ENCODE measurements at regions not wholly inside any gene's neighbourhood (a gene's known extent, or its start where the extent isn't known, plus 50 kb on each side); places are given as distances from the start of the nearest gene placed in this dataset.

GRCh38 chrX:20383477-20383876, 116.8 kb upstream of the RPS6KA3 start:
- 0% methylated on average over 1 of the region's 1 CpG; no CpG with 5 or more reads in 8 of the 10 experiments for WGBS, 10 experiments
- peak in 6 of 8 experiments; percentile 56 to 87 (median 81) for ATAC-seq (replicated peaks in 6 of 8)
- peaks cover 5 to 13% of the 10 kb centered on the region in 2 donors for H3K4me1 ChIP-seq (replicated peaks in 1 of 2)
- in situ Hi-C loops (cut with MboI; ENCODE audit: low pct_unique_long_range_greater_than_20kb in 2 of 9, low sequenced_read_pairs in 9 of 9, unreplicated experiment in 9 of 9): no loop called here
- H3K27ac ChIP-seq: no peak overlapping the region
- no peak overlapping the region for H3K4me3 ChIP-seq

GRCh38 chrX:20382518-20383297, 116.0 kb upstream of the RPS6KA3 start:
- ATAC-seq (replicated peaks in 6 of 8): peak in 7 of 8 experiments; percentile 36 to 94 (median 89)
- peak overlapping the region in 1 of 2 donors; percentile 50 for H3K27ac ChIP-seq
- 20 to 100% (median 57%) methylated on average over 1 to 3 of the region's 3 CpGs; no CpG with 5 or more reads in 4 of the 10 experiments for WGBS, 10 experiments
- H3K4me1 ChIP-seq (replicated peaks in 1 of 2): peaks cover 5 to 13% of the 10 kb centered on the region in 2 donors
- no peak overlapping the region for H3K4me3 ChIP-seq
- in situ Hi-C loops (cut with MboI; ENCODE audit: low pct_unique_long_range_greater_than_20kb in 2 of 9, low sequenced_read_pairs in 9 of 9, unreplicated experiment in 9 of 9): no loop called here

GRCh38 chrX:20382082-20382481, 115.4 kb upstream of the RPS6KA3 start:
- 17 to 100% (median 50%) methylated on average over 1 of the region's 1 CpG; no CpG with 5 or more reads in 7 of the 10 experiments for WGBS, 10 experiments
- H3K27ac ChIP-seq: no peak overlapping the region
- ATAC-seq (replicated peaks in 6 of 8): no peak
- in situ Hi-C loops (cut with MboI; ENCODE audit: low pct_unique_long_range_greater_than_20kb in 2 of 9, low sequenced_read_pairs in 9 of 9, unreplicated experiment in 9 of 9): no loop called here
- no peak overlapping the region for H3K4me3 ChIP-seq
- H3K4me1 ChIP-seq (replicated peaks in 1 of 2): peaks cover 5 to 13% of the 10 kb centered on the region in 2 donors

GRCh38 chrX:20378233-20378920, 111.7 kb upstream of the RPS6KA3 start:
- WGBS, 10 experiments: 0 to 80% (median 56%) methylated on average over 1 to 3 of the region's 3 CpGs; no CpG with 5 or more reads in 3 of the 10 experiments
- peaks cover 5 to 13% of the 10 kb centered on the region in 2 donors for H3K4me1 ChIP-seq (replicated peaks in 1 of 2)
- in situ Hi-C loops (cut with MboI; ENCODE audit: low pct_unique_long_range_greater_than_20kb in 2 of 9, low sequenced_read_pairs in 9 of 9, unreplicated experiment in 9 of 9): no loop called here
- no peak overlapping the region for H3K4me3 ChIP-seq
- no peak overlapping the region for H3K27ac ChIP-seq
- no peak for ATAC-seq (replicated peaks in 6 of 8)

GRCh38 chrX:20374900-20375438, 108.3 kb upstream of the RPS6KA3 start:
- Histone ChIP-seq H3K4me3 (no peak overlapping the region), H3K4me1 (replicated peaks in 1 of 2) (no peaks in the 10 kb centered on the region), H3K27ac (no peak overlapping the region)
- ATAC-seq (replicated peaks in 6 of 8): no peak
- WGBS, 10 experiments: 32 to 78% (median 66%) methylated on average over 1 to 4 of the region's 4 CpGs; no CpG with 5 or more reads in 6 of the 10 experiments
- in situ Hi-C loops (cut with MboI; ENCODE audit: low pct_unique_long_range_greater_than_20kb in 2 of 9, low sequenced_read_pairs in 9 of 9, unreplicated experiment in 9 of 9): no loop called here

- ATAC-seq (replicated peaks in 6 of 8): no peak
- in situ Hi-C loops (cut with MboI; ENCODE audit: low pct_unique_long_range_greater_than_20kb in 2 of 9, low sequenced_read_pairs in 9 of 9, unreplicated experiment in 9 of 9): no loop called here
- H3K27ac ChIP-seq: no peak overlapping the region
- no peaks in the 10 kb centered on the region for H3K4me1 ChIP-seq (replicated peaks in 1 of 2)
- H3K4me3 ChIP-seq: no peak overlapping the region
- WGBS, 10 experiments: 24 to 100% (median 88%) methylated on average over 2 to 4 of the region's 4 CpGs; no CpG with 5 or more reads in 4 of the 10 experiments
Measured at GRCh38 chrX:20374450-20374849, 107.7 kb upstream of the RPS6KA3 start.

GRCh38 chrX:20373063-20373462, 106.4 kb upstream of the RPS6KA3 start:
- ATAC-seq (replicated peaks in 6 of 8): no peak
- no peaks in the 10 kb centered on the region for H3K4me1 ChIP-seq (replicated peaks in 1 of 2)
- WGBS, 10 experiments: 51 to 100% (median 80%) methylated on average over 1 to 5 of the region's 6 CpGs; no CpG with 5 or more reads in 5 of the 10 experiments
- H3K27ac ChIP-seq: no peak overlapping the region
- no peak overlapping the region for H3K4me3 ChIP-seq
- in situ Hi-C loops (cut with MboI; ENCODE audit: low pct_unique_long_range_greater_than_20kb in 2 of 9, low sequenced_read_pairs in 9 of 9, unreplicated experiment in 9 of 9): no loop called here

- no peak for ATAC-seq (replicated peaks in 6 of 8)
- 22% methylated on average over 1 of the region's 1 CpG; no CpG with 5 or more reads in 9 of the 10 experiments for WGBS, 10 experiments
- Histone ChIP-seq H3K4me3 (no peak overlapping the region), H3K4me1 (replicated peaks in 1 of 2) (no peaks in the 10 kb centered on the region), H3K27ac (no peak overlapping the region)
- in situ Hi-C loops (cut with MboI; ENCODE audit: low pct_unique_long_range_greater_than_20kb in 2 of 9, low sequenced_read_pairs in 9 of 9, unreplicated experiment in 9 of 9): no loop called here
Measured at GRCh38 chrX:20372533-20372932, 105.8 kb upstream of the RPS6KA3 start.

GRCh38 chrX:20369468-20369867, 102.8 kb upstream of the RPS6KA3 start:
- no peak overlapping the region for H3K27ac ChIP-seq
- in situ Hi-C loops (cut with MboI; ENCODE audit: low pct_unique_long_range_greater_than_20kb in 2 of 9, low sequenced_read_pairs in 9 of 9, unreplicated experiment in 9 of 9): no loop called here
- 0 to 62% (median 10%) methylated on average over 1 to 3 of the region's 3 CpGs; no CpG with 5 or more reads in 6 of the 10 experiments for WGBS, 10 experiments
- no peaks in the 10 kb centered on the region for H3K4me1 ChIP-seq (replicated peaks in 1 of 2)
- no peak overlapping the region for H3K4me3 ChIP-seq
- ATAC-seq (replicated peaks in 6 of 8): peak in 3 of 8 experiments; percentile 68 to 93 (median 92)

- Histone ChIP-seq H3K4me3 (no peak overlapping the region), H3K27ac (no peak overlapping the region), H3K4me1 (replicated peaks in 1 of 2) (peaks cover 0 to 5% of the 10 kb centered on the region in 2 donors)
- in situ Hi-C loops (cut with MboI; ENCODE audit: low pct_unique_long_range_greater_than_20kb in 2 of 9, low sequenced_read_pairs in 9 of 9, unreplicated experiment in 9 of 9): no loop called here
- 75 to 100% (median 95%) methylated on average over 1 to 4 of the region's 4 CpGs; no CpG with 5 or more reads in 2 of the 10 experiments for WGBS, 10 experiments
- ATAC-seq (replicated peaks in 6 of 8): no peak
Measured at GRCh38 chrX:20364238-20364637, 97.5 kb upstream of the RPS6KA3 start.

- in situ Hi-C loops (cut with MboI; ENCODE audit: low pct_unique_long_range_greater_than_20kb in 2 of 9, low sequenced_read_pairs in 9 of 9, unreplicated experiment in 9 of 9): no loop called here
- no peak for ATAC-seq (replicated peaks in 6 of 8)
- WGBS, 10 experiments: 57 to 100% (median 100%) methylated on average over 1 to 4 of the region's 5 CpGs; no CpG with 5 or more reads in 3 of the 10 experiments
- no peak overlapping the region for H3K27ac ChIP-seq
- peaks cover 0 to 5% of the 10 kb centered on the region in 2 donors for H3K4me1 ChIP-seq (replicated peaks in 1 of 2)
- no peak overlapping the region for H3K4me3 ChIP-seq
Measured at GRCh38 chrX:20363275-20363674, 96.6 kb upstream of the RPS6KA3 start.

GRCh38 chrX:20362268-20363267, 95.9 kb upstream of the RPS6KA3 start:
- ATAC-seq (replicated peaks in 6 of 8): peak; percentile 70 to 91 (median 78)
- in situ Hi-C loops (cut with MboI; ENCODE audit: low pct_unique_long_range_greater_than_20kb in 2 of 9, low sequenced_read_pairs in 9 of 9, unreplicated experiment in 9 of 9): no loop called here
- WGBS, 10 experiments: 8 to 89% (median 51%) methylated on average over 3 to 16 of the region's 19 CpGs; no CpG with 5 or more reads in 3 of the 10 experiments
- Histone ChIP-seq H3K4me1 (replicated peaks in 1 of 2) (peaks cover 0 to 5% of the 10 kb centered on the region in 2 donors), H3K27ac (no peak overlapping the region), H3K4me3 (no peak overlapping the region)

Data from motor neuron (in vitro differentiated cells).